OCI-LY1 (cell line): ENCODE measurements at regions not wholly inside any gene's neighbourhood (a gene's known extent, or its start where the extent isn't known, plus 50 kb on each side); places are given as distances from the start of the nearest gene placed in this dataset.

Source experiments
- H2AFZ ChIP-seq: fragments of 200-600 bp; sonication (generic), shearing (Covaris generic); 2 replicates; pipeline ENCODE4 v1.6.0; 2014; ENCODE audit warnings: antibody characterized with exemption, mild to moderate bottlenecking, low read length
- H3F3A ChIP-seq: fragments of 200-600 bp; sonication (generic), shearing (Covaris generic); 2 replicates; pipeline ENCODE4 v1.6.0; 2014; ENCODE audit warnings: mild to moderate bottlenecking, antibody characterized with exemption, low read length, moderate library complexity; ENCODE audit not compliant: insufficient read depth
- H3K27ac ChIP-seq: fragments of 200-600 bp; sonication (generic); 2 replicates; pipeline ENCODE4 v1.5.1; 2014; ENCODE audit warnings: low read length, mixed run types, mild to moderate bottlenecking, low read depth; ENCODE audit not compliant: poor library complexity, severe bottlenecking
- H3K27me3 ChIP-seq: fragments of 200-600 bp; sonication (generic); 2 replicates; pipeline ENCODE4 v1.6.0; 2014; ENCODE audit warnings: antibody characterized with exemption, mild to moderate bottlenecking, low read length, moderate library complexity; ENCODE audit not compliant: insufficient read depth
- H3K36me3 ChIP-seq: fragments of 200-600 bp; sonication (generic); 2 replicates; pipeline ENCODE4 v1.6.1; 2014; ENCODE audit warnings: mild to moderate bottlenecking, antibody characterized with exemption, low read length, moderate library complexity, mixed read lengths; ENCODE audit not compliant: insufficient read depth
- H3K4me1 ChIP-seq: fragments of 200-600 bp; sonication (generic); 2 replicates; pipeline ENCODE4 v1.5.1; 2014; ENCODE audit warnings: mild to moderate bottlenecking, low read length, moderate library complexity; ENCODE audit not compliant: insufficient read depth, severe bottlenecking
- H3K4me2 ChIP-seq: fragments of 200-600 bp; sonication (generic), shearing (Covaris generic); 2 replicates; pipeline ENCODE4 v1.6.1; 2014; ENCODE audit warnings: low read length
- H3K4me3 ChIP-seq: fragments of 200-600 bp; sonication (generic); 2 replicates; pipeline ENCODE4 v1.5.1; 2014; ENCODE audit warnings: low read length, low read depth, mild to moderate bottlenecking, mixed read lengths; ENCODE audit not compliant: poor library complexity, severe bottlenecking
- H3K79me2 ChIP-seq: fragments of 200-600 bp; shearing (Covaris generic); 2 replicates; pipeline ENCODE4 v1.6.1; 2016; ENCODE audit warnings: mixed run types, low read length, mixed read lengths; ENCODE audit not compliant: insufficient read depth
- H3K9ac ChIP-seq: fragments of 200-600 bp; sonication (generic), shearing (Covaris generic); 2 replicates; pipeline ENCODE4 v1.6.1; 2014; ENCODE audit warnings: mild to moderate bottlenecking, low read length, mixed read lengths
- H3K9me2 ChIP-seq: fragments of 200-600 bp; sonication (generic), shearing (Covaris generic); 2 replicates; pipeline ENCODE4 v1.6.1; 2014; ENCODE audit warnings: low read depth, mild to moderate bottlenecking, low read length, mixed read lengths
- H3K9me3 ChIP-seq: fragments of 200-600 bp; shearing (Covaris generic); 2 replicates; pipeline ENCODE4 v1.6.1; 2014; ENCODE audit warnings: low read length, mixed read lengths
- H4K20me1 ChIP-seq: fragments of 200-600 bp; sonication (generic), shearing (Covaris generic); 2 replicates; pipeline ENCODE4 v1.6.0; 2016; ENCODE audit warnings: mild to moderate bottlenecking, low read length; ENCODE audit not compliant: insufficient read depth
- CTCF ChIP-seq: fragments of 200-600 bp; sonication (generic), shearing (Covaris generic); IDR thresholded peaks from 2 replicates; pipeline ENCODE4 v1.5.1; 2017; ENCODE audit warnings: mild to moderate bottlenecking, antibody characterized with exemption, low read length, moderate library complexity, mixed read lengths
- EZH2 ChIP-seq: fragments of 200-600 bp; sonication (generic), shearing (Covaris generic); IDR thresholded peaks from 2 replicates; pipeline ENCODE4 v1.8.0; 2017; ENCODE audit warnings: borderline replicate concordance, mixed run types, mild to moderate bottlenecking, antibody characterized with exemption, low read length, moderate library complexity, mixed read lengths

- Histone ChIP-seq H3K27ac (no peak overlapping the region), H3K4me3 (no peak overlapping the region), H3K4me1 (no peaks in the 10 kb centered on the region), H3K27me3 (peaks cover 3% of the 10 kb centered on the region; the same call in 1 of the 2 replicates), H3K79me2 (no peaks in the 10 kb centered on the region), H3K4me2 (no peak overlapping the region), H3K36me3 (no peaks in the 10 kb centered on the region), H3K9ac (no peak overlapping the region), H3F3A (no peaks in the 10 kb centered on the region), H4K20me1 (no peaks in the 10 kb centered on the region), H3K9me2 (no peaks in the 10 kb centered on the region), H3K9me3 (no peaks in the 10 kb centered on the region), H2AFZ (no peak overlapping the region)
- TF ChIP-seq CTCF (no peak), EZH2 (no peak)
Observed at GRCh38 chr16:85190572-85190971, 78.3 kb upstream of the CIBAR2 start.

GRCh38 chr16:85191341-85191965 lies 79.2 kb upstream of the CIBAR2 start:
- H3K9me2 ChIP-seq: no peaks in the 10 kb centered on the region
- no peak overlapping the region for H2AFZ ChIP-seq
- H3K36me3 ChIP-seq: no peaks in the 10 kb centered on the region
- no peak for TF ChIP-seq CTCF
- TF ChIP-seq EZH2: no peak
- no peaks in the 10 kb centered on the region for H4K20me1 ChIP-seq
- H3K27ac ChIP-seq: no peak overlapping the region
- H3K27me3 ChIP-seq: peaks cover 7% of the 10 kb centered on the region; the same call in 1 of the 2 replicates
- H3K9me3 ChIP-seq: no peaks in the 10 kb centered on the region
- H3K4me1 ChIP-seq: no peaks in the 10 kb centered on the region
- H3F3A ChIP-seq: no peaks in the 10 kb centered on the region
- H3K9ac ChIP-seq: no peak overlapping the region
- H3K4me2 ChIP-seq: no peak overlapping the region
- no peak overlapping the region for H3K4me3 ChIP-seq
- no peaks in the 10 kb centered on the region for H3K79me2 ChIP-seq

GRCh38 chr16:85192238-85193114 lies 80.2 kb upstream of the CIBAR2 start:
- no peaks in the 10 kb centered on the region for H3K4me1 ChIP-seq
- H3K27me3 ChIP-seq: peaks cover 13% of the 10 kb centered on the region; the same call in 1 of the 2 replicates
- H3K27ac ChIP-seq: no peak overlapping the region
- no peaks in the 10 kb centered on the region for H3K9me3 ChIP-seq
- no peak overlapping the region for H3K9ac ChIP-seq
- TF ChIP-seq CTCF (no peak), EZH2 (no peak)
- no peak overlapping the region for H3K4me3 ChIP-seq
- no peaks in the 10 kb centered on the region for H3F3A ChIP-seq
- no peak overlapping the region for H3K4me2 ChIP-seq
- H3K9me2 ChIP-seq: no peaks in the 10 kb centered on the region
- no peaks in the 10 kb centered on the region for H4K20me1 ChIP-seq
- no peaks in the 10 kb centered on the region for H3K79me2 ChIP-seq
- H3K36me3 ChIP-seq: no peaks in the 10 kb centered on the region
- H2AFZ ChIP-seq: no peak overlapping the region
